Upper lobe of left lung (tissue), 4 donors: ENCODE measurements at regions not wholly inside any gene's neighbourhood (a gene's known extent, or its start where the extent isn't known, plus 50 kb on each side); places are given as distances from the start of the nearest gene placed in this dataset.

Experiments
- EP300 ChIP-seq, 4 donors: sonication (generic); formaldehyde crosslinking; IDR thresholded peaks; one replicate each; pipeline ENCODE4 v1.5.1; 2017; ENCODE audit warnings: antibody characterized with exemption in 4 of 4, control low read depth in 2 of 4
- TF ChIP-seq, protein P1 (sequence below), 6 experiments: fragments of 450-650 bp in 4 of 6; fragments of 200-600 bp in 2 of 6; sonication (generic) in 2 of 6; IDR thresholded peaks; one replicate each; pipeline ENCODE4 v1.5.1; 2016 to 2019; ENCODE audit warnings: antibody characterized with exemption in 6 of 6

DNA sequence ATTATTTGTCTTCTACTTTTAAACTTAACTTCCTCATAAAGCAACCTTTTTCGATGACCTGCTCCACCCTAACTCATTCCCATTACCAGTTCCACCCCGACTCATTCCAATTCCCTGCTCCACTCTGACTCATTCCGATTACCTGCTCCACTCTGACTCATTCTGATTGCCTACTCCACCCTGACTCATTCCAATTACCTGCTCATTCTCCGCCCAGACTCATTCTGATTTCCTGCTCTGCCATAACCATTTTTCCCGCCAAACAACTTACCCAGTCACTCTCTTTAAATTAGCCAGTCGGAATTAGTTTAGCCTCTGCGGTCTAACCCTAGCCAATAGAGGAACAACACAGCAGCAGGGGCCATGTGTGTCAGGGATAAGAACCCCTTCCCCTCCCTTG lies 249.1 kb downstream of the DPY19L2 start:
- TF ChIP-seq, protein P1, sequence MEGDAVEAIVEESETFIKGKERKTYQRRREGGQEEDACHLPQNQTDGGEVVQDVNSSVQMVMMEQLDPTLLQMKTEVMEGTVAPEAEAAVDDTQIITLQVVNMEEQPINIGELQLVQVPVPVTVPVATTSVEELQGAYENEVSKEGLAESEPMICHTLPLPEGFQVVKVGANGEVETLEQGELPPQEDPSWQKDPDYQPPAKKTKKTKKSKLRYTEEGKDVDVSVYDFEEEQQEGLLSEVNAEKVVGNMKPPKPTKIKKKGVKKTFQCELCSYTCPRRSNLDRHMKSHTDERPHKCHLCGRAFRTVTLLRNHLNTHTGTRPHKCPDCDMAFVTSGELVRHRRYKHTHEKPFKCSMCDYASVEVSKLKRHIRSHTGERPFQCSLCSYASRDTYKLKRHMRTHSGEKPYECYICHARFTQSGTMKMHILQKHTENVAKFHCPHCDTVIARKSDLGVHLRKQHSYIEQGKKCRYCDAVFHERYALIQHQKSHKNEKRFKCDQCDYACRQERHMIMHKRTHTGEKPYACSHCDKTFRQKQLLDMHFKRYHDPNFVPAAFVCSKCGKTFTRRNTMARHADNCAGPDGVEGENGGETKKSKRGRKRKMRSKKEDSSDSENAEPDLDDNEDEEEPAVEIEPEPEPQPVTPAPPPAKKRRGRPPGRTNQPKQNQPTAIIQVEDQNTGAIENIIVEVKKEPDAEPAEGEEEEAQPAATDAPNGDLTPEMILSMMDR (IDR thresholded peaks at IDR 0.05): no peak
- no peak for TF ChIP-seq EP300 (IDR thresholded peaks at IDR 0.05)
